Adipocyte (in vitro differentiated cells): ENCODE measurements at regions not wholly inside any gene's neighbourhood (a gene's known extent, or its start where the extent isn't known, plus 50 kb on each side); places are given as distances from the start of the nearest gene placed in this dataset.

Experiments used
- DNase-seq: peaks from one replicate; pipeline ENCODE4 v3.0.0-alpha.2; 2015; ENCODE audit warnings: low read depth
- H3K27me3 ChIP-seq: replicated peaks from 2 replicates; pipeline ENCODE4 v1.7.0; 2013; ENCODE audit warnings: mild to moderate bottlenecking, low read length, moderate library complexity; ENCODE audit not compliant: control insufficient read depth, insufficient read depth
- H3K36me3 ChIP-seq: 2 replicates; pipeline ENCODE4 v1.7.0; 2013; ENCODE audit warnings: low read length, mild to moderate bottlenecking, moderate library complexity; ENCODE audit not compliant: control insufficient read depth, insufficient read depth, severe bottlenecking
- H3K4me1 ChIP-seq: 2 replicates; pipeline ENCODE4 v1.7.0; 2013; ENCODE audit warnings: mild to moderate bottlenecking, low read length, moderate library complexity; ENCODE audit not compliant: control insufficient read depth, insufficient read depth
- H3K4me3 ChIP-seq: 2 replicates; pipeline ENCODE4 v1.7.0; 2013; ENCODE audit warnings: mild to moderate bottlenecking, low read length, moderate library complexity
- H3K9ac ChIP-seq: 2 replicates; pipeline ENCODE4 v1.7.0; 2013; ENCODE audit warnings: mild to moderate bottlenecking, low read length, moderate library complexity
- H3K9me3 ChIP-seq: 2 replicates; pipeline ENCODE4 v1.7.0; 2013; ENCODE audit warnings: mild to moderate bottlenecking, low read length, moderate library complexity; ENCODE audit not compliant: control insufficient read depth

GRCh38 chr10:5268743-5269142 is 72.1 kb downstream of the AKR1C4 start:
- no peak for DNase-seq
- Histone ChIP-seq H3K4me3 (no peak overlapping the region), H3K27me3 (no peaks in the 10 kb centered on the region), H3K36me3 (no peaks in the 10 kb centered on the region), H3K9ac (no peak overlapping the region), H3K4me1 (peaks cover 4% of the 10 kb centered on the region), H3K9me3 (peaks cover 29% of the 10 kb centered on the region)

DNA sequence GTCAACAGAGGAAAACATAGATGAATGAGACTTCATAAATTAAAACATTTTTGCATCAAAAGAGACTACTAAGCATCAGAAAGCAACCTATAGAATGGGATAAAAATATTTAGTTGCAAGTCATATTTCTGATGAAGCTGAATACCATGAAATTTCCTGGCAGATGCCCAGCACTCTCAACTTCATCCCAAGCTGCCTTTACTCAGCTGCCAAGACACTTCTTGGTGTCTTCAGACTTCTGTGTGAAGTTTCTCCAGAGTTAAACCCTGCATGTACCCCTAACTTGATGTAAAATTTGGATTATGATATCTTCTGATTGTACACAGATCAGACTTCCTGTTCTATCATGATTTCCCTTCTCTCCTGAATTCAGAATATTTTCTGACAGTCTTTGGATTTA is 73.2 kb downstream of the AKR1C4 start:
- no peaks in the 10 kb centered on the region for H3K36me3 ChIP-seq
- no peak for DNase-seq
- no peaks in the 10 kb centered on the region for H3K27me3 ChIP-seq
- H3K9me3 ChIP-seq: peaks cover 21% of the 10 kb centered on the region
- H3K9ac ChIP-seq: no peak overlapping the region
- no peak overlapping the region for H3K4me3 ChIP-seq
- H3K4me1 ChIP-seq: peaks cover 4% of the 10 kb centered on the region

DNA sequence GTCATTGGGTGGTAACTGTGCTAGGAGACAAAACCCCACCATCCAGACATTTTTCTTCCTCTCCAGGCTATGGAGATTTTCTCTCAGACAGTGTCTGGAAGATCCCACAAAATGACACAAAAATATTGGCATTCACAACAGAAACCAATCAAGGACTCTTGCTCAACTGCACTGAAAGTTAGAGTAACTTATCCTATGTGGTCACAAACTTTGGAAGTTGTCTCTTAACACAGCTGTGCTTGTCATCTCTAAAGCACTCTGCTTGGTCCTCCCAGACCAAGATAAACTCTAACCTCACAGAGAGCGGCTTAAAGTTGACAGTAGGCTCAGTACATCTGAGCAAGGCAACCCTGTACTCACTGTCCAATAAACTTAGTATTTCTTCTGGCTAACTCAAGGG is 74.9 kb downstream of the AKR1C4 start:
- Histone ChIP-seq H3K4me1 (peaks cover 4% of the 10 kb centered on the region), H3K9me3 (peaks cover 8% of the 10 kb centered on the region), H3K9ac (no peak overlapping the region), H3K36me3 (no peaks in the 10 kb centered on the region), H3K27me3 (no peaks in the 10 kb centered on the region), H3K4me3 (no peak overlapping the region)
- no peak for DNase-seq

DNA sequence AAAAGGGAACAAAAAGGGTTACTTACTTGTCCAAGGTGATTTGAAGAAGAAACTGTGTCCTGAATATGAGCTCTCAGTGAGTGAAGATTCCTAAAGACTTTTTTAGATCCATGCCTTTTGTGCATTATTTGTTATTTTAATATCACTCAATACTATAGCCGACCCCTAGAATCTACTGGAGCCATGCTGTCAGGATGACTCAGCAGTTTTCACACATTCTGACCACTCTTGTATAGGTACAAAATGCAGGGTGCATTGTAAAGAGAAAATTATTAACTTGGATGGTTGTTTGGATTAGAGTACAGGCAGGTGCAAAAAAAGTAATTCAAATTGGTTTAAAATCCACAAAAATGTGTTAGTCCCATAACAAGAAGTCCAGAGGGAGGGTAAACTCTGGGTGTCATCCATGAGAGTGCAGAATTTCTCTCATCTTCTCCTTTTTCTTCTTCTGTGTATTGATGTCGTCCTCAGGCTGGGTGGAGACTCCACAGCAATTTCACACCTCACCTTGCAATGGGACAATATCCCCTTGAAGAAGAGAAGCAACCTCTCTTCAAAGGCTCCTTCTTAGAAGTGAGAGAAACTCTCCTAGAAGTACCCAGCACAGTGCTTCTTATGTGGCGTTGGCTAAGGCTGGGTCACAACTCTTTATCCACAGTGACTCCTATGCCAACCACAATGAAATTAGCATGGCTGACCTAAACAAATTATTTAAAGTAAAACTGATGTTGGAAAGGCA is 75.6 kb downstream of the AKR1C4 start:
- Histone ChIP-seq H3K4me1 (peaks cover 4% of the 10 kb centered on the region), H3K9ac (no peak overlapping the region), H3K9me3 (peaks cover 3% of the 10 kb centered on the region), H3K4me3 (no peak overlapping the region), H3K27me3 (no peaks in the 10 kb centered on the region), H3K36me3 (no peaks in the 10 kb centered on the region)
- no peak for DNase-seq

DNA sequence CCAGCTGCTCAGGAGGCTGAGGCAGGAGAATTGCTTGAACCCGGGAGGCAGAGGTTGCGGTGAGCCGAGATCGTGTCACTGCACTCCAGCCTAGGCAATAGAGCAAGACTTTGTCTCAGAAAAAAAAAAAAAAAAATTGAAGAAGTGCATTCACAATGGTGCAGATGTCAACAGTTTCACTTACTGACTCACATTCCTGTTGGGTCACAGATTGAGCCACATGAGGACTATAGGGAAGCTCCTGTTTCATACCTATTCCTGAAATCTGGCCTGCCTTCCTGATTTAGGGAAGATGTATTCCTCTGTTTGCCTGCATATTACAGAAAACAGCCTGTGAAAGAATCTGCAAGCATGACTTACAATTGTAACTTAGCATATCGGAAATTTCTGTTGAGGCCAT is 78.2 kb downstream of the AKR1C4 start:
- no peak overlapping the region for H3K9ac ChIP-seq
- no peaks in the 10 kb centered on the region for H3K27me3 ChIP-seq
- peaks cover 4% of the 10 kb centered on the region for H3K4me1 ChIP-seq
- H3K36me3 ChIP-seq: no peaks in the 10 kb centered on the region
- H3K9me3 ChIP-seq: no peaks in the 10 kb centered on the region
- no peak overlapping the region for H3K4me3 ChIP-seq
- no peak for DNase-seq

DNA sequence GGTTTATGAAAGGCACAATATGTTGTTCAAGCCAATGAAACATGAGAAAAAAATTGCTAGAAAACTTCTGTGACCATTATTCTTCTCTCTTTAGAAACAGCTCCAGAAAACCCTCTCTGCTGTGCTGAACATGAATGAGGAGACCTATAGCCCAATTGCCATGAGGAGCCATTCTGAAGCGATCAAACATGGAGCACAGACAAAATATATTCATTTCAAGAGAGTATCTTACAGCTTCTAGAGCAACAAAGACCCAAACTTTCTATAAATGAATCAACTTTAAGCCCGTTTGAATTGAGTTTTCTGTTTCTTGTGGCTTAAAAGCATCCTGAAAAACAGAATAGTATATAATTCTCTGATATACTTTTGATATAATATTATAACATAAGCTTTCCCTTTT is 83.4 kb upstream of the UCN3 start:
- DNase-seq: no peak
- no peaks in the 10 kb centered on the region for H3K27me3 ChIP-seq
- no peaks in the 10 kb centered on the region for H3K9me3 ChIP-seq
- H3K36me3 ChIP-seq: no peaks in the 10 kb centered on the region
- H3K4me3 ChIP-seq: no peak overlapping the region
- H3K9ac ChIP-seq: no peak overlapping the region
- peaks cover 19% of the 10 kb centered on the region for H3K4me1 ChIP-seq

- H3K4me3 ChIP-seq: no peak overlapping the region
- H3K9ac ChIP-seq: no peak overlapping the region
- H3K9me3 ChIP-seq: no peaks in the 10 kb centered on the region
- no peaks in the 10 kb centered on the region for H3K36me3 ChIP-seq
- no peaks in the 10 kb centered on the region for H3K27me3 ChIP-seq
- DNase-seq: no peak
- peaks cover 19% of the 10 kb centered on the region for H3K4me1 ChIP-seq
Observed at GRCh38 chr10:5282137-5282536, 82.6 kb upstream of the UCN3 start.

DNA sequence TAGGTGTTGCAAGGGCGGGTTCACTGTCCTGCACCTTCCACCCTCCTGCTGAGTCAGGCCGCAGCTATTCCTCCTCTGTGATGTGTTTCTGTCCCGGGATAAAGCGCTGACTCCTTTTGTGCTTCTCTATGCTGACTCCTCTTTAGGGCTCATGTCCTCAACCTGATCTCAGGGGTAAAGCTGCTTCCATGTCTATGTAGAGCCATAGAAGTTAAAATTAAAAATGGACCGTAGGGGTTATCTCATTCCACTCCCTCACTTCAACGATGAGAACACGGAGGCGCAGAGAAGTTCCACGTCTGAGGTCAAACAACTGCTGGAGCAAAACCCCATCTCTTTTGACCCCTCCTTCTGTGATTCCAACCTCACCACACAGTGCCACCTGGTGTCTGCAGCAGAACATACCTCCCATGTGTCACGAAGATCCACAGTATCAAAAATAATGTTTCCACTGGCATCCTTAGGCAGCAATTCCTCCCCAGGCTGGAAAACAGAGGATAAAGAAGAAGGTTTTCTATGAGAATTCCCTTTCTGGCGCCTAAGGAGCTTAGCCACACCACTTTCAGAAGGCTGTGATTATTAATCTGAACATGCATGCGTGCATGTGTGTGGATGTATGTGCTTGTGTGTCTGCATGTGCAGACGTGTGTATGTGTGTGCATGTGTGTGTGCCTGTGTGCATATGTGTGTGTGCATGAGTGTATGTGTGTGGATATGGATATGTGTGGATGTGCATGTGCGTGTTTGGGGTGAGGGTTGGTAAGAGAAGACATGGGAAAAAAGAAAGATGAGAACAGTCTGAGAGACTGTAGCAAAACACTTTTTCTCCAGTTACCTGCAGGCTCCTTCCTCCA is 81.2 kb upstream of the UCN3 start:
- H3K27me3 ChIP-seq: no peaks in the 10 kb centered on the region
- peak overlapping the region; percentile 8 for H3K9ac ChIP-seq
- H3K4me3 ChIP-seq: no peak overlapping the region
- peak; percentile 70 for DNase-seq
- no peaks in the 10 kb centered on the region for H3K36me3 ChIP-seq
- peaks cover 19% of the 10 kb centered on the region for H3K4me1 ChIP-seq
- H3K9me3 ChIP-seq: no peaks in the 10 kb centered on the region

GRCh38 chr10:5284311-5285057 is 80.3 kb upstream of the UCN3 start:
- Histone ChIP-seq H3K9me3 (no peaks in the 10 kb centered on the region), H3K9ac (peak overlapping the region; percentile 30), H3K27me3 (no peaks in the 10 kb centered on the region), H3K4me1 (peaks cover 19% of the 10 kb centered on the region), H3K36me3 (no peaks in the 10 kb centered on the region), H3K4me3 (no peak overlapping the region)
- DNase-seq: peak; percentile 15

- H3K9ac ChIP-seq: no peak overlapping the region
- no peaks in the 10 kb centered on the region for H3K27me3 ChIP-seq
- H3K9me3 ChIP-seq: no peaks in the 10 kb centered on the region
- no peak overlapping the region for H3K4me3 ChIP-seq
- DNase-seq: no peak
- H3K4me1 ChIP-seq: peaks cover 17% of the 10 kb centered on the region
- H3K36me3 ChIP-seq: no peaks in the 10 kb centered on the region
Observed at GRCh38 chr10:5285186-5285585, 79.6 kb upstream of the UCN3 start.

- Histone ChIP-seq H3K9ac (no peak overlapping the region), H3K4me3 (no peak overlapping the region), H3K9me3 (no peaks in the 10 kb centered on the region), H3K4me1 (peaks cover 31% of the 10 kb centered on the region), H3K36me3 (no peaks in the 10 kb centered on the region), H3K27me3 (no peaks in the 10 kb centered on the region)
- DNase-seq: no peak
Observed at GRCh38 chr10:5288359-5288758, 76.4 kb upstream of the UCN3 start.
